Pulmonary artery endothelial cell (primary cell): ENCODE measurements at regions not wholly inside any gene's neighbourhood (a gene's known extent, or its start where the extent isn't known, plus 50 kb on each side); places are given as distances from the start of the nearest gene placed in this dataset.
"Not testable (repeated sequence)": the region's sequence is repeated elsewhere in the genome, so short reads cannot be mapped to it uniquely, and the experiment has no call there.

Experiments used
- DNase-seq: peaks from one replicate; pipeline ENCODE4 v3.0.0-alpha.2; 2011; ENCODE audit warnings: low read depth, low spot score

- DNase-seq: no peak
Measured at GRCh38 chr12:111274777-111275176, 94.1 kb downstream of the PHETA1 start.

GRCh38 chr12:111271674-111272418 is 97.0 kb downstream of the PHETA1 start:
- no peak for DNase-seq

DNA sequence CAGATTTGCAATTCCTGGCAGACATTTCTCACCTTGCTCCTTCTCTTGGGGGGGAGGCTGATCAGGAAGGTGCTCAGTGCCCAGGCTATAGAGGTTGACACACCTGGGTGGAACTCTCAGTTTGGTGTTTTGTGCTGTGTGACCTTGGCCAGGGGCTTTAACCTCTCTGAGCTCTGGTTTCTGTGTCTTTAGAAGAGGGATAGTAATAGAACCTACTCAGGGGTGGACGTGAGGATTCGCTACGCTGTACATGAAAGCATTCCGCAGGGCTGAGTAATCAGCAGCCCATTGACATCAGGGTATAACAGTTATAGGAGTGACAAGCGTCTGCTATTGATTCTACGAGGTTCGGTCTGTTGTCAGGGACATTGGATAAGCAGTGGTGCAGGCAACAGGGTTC is 98.1 kb downstream of the PHETA1 start:
- no peak for DNase-seq

DNA sequence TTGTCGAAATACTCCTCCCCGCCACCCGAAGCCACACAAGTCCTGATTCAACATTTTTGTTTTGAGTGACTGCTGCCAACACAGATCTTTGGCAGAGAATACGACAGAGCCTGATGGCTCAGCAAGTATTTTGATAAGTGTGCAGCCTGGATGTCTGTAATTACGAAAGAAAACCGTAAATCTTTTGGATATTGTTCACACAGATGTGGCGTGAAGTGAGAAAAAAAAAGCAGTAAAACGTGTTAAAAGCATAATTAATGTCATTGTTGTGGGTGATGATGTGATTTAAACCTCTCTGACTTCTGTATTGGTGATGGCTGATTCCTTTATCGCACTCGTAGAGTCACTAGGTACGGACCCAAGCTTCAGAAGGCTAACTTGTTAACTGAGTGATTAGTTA is 98.7 kb downstream of the PHETA1 start:
- DNase-seq: no peak

DNA sequence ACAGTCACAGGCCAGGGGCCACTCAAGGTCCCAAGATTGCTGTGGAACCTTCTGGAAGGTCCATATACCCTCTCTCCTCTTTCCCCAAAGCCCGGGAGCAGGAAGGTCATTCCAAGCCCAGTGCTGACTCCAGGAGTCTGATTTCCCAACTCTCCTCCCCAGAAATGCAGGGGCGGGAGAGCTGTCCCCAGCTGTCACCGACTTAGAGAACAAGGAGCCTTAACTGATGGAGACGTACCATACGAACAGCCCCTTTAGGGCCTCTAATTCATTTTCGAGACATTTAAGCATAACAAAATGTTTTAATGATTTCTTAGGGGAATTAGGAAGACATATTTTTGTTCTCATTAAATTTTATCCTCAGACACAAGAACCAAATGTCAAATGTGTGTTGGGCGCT is 99.2 kb downstream of the PHETA1 start:
- no peak for DNase-seq

GRCh38 chr12:111268738-111269572 is 99.9 kb downstream of the PHETA1 start:
- DNase-seq: no peak

DNA sequence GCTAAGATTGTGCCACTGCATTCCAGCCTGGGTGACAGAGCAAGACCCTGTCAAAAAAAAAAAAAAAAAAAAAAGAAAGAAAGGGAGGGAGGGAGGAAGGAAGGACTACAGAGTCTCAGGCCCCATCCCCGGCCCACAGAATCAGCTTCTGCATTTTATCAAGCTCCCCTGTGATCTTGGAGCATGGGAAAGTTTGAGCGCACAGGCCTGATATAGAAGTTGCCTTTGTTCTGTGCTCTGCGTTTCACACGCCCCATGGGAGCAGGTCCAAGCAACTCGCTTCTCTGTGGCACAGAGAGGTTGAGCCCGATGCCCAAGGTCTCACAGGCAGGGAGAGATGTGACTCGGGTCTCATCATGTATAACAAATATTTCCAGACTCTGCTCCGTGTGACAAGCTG is 101.8 kb downstream of the PHETA1 start:
- DNase-seq: no peak

DNA sequence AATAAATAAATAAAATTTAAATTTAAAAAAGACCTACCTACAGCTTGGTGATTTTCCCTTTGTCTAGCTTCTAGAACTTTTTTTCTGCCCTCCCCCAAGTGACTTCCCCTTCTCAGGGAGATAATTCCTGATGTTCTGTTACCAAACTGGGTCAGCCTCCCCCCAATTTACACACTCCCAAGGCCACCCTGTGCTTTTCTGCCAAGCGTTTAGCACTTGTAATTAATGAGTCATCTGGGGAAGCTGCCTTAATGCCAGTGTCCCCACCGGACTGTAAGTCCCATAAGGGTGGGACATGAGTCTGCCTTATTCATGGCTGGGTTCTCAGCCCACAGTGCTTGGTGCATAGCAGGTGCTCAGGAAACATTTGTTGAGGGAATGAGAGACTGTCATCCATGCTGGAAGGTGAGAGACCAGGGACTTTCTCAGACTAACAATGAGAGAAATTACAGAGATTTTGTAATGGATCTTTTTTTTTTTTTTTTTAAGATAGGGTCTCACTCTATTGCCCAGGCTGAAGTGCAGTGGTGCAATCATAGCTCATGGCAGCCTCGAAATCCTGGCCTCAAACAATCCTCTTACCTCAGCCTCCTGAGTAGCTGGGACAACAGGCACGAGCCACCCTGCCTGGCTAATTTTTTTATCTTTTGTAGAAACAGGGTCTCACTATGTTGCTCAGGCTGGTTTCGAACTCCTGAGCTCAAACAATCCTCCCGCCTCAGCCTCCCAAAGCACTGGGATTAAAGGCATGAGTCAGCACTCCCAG is 106.8 kb downstream of the PHETA1 start:
- no peak for DNase-seq

GRCh38 chr12:111260732-111261131 is 108.2 kb downstream of the PHETA1 start:
- DNase-seq: no peak

GRCh38 chr12:111259231-111259630 is 109.7 kb downstream of the PHETA1 start:
- no peak for DNase-seq

DNA sequence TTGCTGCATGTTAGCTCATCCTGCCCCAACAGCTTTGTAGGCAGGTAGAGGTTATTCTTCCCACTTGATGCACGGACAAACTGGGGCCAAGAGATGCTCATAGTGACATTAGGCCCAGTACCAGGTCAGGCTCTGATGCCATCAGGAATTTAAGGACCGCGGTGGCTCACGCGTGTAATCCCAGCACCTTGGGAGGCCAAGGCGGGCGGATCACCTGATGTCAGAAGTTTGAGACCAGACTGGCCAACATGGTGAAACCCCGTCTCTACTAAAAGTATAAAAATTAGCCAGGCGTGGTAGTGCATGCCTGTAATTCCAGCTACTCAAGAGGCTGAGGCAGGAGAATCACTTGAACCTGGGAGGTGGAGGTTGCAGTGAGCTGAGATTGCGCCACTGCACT is 110.8 kb downstream of the PHETA1 start:
- not testable (repeated sequence) for DNase-seq

GRCh38 chr12:111257435-111257902 is 111.4 kb downstream of the PHETA1 start:
- no peak for DNase-seq

DNA sequence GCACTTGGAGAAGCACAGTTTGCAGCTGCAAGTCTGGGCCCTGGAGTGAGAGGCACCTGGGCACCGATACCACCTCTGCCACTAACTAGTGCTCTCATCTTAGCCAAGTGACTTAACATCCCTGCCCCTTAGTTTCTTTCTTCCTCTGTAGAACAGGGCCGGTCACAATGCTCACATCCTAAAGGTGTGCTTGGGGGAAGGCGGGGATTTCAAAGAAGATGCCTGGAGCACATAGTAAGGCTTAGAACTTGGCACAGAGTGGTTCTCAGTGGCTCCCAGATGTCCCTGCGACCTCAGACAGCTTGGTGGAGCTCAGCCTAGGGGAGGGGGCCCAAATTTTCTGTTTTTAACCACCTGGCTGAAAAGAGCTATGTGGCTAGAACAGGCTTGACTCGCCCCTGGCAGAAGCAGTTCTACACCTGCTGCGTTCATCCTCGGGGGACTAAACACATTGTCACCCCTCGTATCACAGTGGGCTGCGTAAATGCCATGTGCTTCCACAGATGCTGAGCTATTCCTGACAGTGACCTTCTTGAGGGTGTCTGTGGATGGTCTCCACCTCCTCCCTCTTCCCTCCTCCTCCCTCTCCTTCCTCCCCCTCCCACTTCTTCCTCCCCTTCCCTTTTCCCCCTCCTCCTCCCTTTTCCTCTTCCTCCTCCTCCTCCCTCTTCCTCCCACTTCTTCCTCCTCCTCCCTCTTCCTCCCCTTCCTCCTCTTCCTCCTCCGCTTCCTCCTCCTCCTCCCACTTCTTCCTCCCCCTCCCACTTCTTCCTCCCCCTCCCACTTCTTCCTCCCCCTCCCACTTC is 112.1 kb downstream of the PHETA1 start:
- no peak for DNase-seq

- no peak for DNase-seq
Measured at GRCh38 chr12:111255261-111255660, 113.6 kb downstream of the PHETA1 start.

DNA sequence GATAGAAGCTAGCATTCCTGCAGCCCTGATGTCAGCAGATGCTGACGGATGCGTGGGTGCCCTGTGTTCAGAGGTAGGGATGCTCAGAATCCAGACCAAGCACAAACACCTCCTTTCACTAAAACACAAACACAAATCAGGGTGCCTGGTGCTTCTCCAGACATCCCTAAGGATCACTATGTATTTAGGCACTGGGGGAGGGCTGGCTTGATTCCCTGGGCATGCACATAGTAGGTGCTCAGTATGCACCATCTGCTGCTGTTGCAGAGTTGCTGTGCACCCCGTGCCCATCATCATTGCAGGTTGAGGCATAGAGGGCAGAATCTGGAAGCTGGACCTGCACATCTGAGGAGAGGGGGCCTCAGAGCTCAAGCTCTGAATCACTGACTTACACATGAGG is 114.8 kb downstream of the PHETA1 start:
- DNase-seq: no peak

- no peak for DNase-seq
Measured at GRCh38 chr12:111253213-111253612, 115.7 kb downstream of the PHETA1 start.

- no peak for DNase-seq
Measured at GRCh38 chr12:111251787-111252186, 117.1 kb downstream of the PHETA1 start.

DNA sequence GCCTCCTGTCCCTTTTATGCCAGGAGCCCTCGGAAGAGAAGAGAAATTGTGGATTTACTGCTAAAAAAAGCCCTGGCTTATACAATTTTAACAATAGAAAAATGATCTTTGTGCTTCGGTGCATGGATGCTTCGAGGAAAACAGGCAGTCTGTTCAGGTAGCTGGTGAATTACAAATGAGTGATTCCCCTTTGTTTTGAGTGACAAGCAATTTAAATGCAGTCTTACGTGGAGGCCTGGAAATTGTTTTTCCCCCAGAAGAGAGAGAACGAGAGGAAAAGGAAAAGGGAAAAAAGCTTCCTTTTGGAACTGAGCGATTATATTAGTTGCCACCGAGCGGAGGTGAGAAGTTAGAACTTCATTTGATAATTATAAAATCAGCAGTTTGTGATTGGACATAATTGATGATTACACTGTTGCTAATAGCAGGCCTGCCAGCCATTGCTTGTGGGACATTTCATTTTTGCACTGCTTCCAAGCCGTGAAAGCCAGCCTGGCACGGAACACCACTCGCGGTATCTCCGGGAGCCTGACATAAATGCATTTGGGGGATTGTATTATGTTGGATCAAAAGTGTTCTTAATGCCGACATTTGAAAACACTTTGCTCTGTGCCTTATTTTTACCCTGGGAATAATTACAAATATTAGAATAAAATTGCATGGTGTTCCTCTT is 117.7 kb downstream of the PHETA1 start:
- no peak for DNase-seq

DNA sequence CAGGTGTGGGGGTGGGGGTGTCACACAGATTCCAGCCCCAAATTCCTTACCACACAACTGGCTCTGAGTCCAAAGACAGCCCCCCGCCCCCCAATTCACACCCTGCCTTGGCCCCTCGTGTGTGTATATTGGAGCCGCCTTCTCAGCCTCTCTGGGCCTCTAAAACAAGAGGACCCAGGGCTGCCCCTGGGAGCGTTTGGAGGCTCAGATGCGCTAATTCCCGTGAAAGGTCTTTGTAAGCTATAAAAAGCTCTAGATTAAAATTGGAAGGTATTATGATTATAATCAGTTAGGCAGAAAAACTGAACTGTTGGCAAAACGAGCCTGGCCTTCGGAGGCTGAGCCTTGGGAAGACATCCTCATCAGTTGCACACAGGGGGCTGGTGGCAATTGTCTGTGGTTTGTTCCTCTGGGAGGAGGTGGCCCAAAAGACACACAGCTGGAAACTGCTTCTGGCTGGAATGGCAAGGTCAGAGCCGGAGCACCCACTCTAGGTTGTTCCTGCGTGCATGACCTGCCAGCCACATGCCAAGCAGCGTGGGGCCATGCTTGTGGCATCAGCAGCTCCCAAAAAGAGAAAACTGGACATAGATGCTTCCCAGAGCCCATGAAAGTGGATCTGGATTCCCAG is 118.5 kb downstream of the PHETA1 start:
- DNase-seq: no peak

GRCh38 chr12:111249757-111250156 is 119.1 kb downstream of the PHETA1 start:
- no peak for DNase-seq
